Right lobe of liver (tissue), 4 donors: ENCODE measurements at regions not wholly inside any gene's neighbourhood (a gene's known extent, or its start where the extent isn't known, plus 50 kb on each side); places are given as distances from the start of the nearest gene placed in this dataset.

Experiments
- CTCF ChIP-seq, 4 donors: fragments of 200-600 bp in 3 of 4; fragments of 450-650 bp in 1 of 4; IDR thresholded peaks; one replicate each; pipeline versions ENCODE4 v1.5.1 to v1.8.0; 2016 to 2022; ENCODE audit warnings: antibody characterized with exemption in 4 of 4, mild to moderate bottlenecking in 2 of 4
- POLR2A ChIP-seq: fragments of 450-650 bp; IDR thresholded peaks from one replicate; pipeline ENCODE4 v1.6.1; 2017; ENCODE audit warnings: antibody characterized with exemption, mild to moderate bottlenecking
- donor health status: DM: no; HTN: no; CAD: no.
- donor health status: DM: no; HTN: no; CAD: no.
- donor health status: DM: no; HTN: yes; CAD: no.

GRCh38 chr14:104514156-104514848 is 65.3 kb upstream of the C14orf180 start:
- no peak for TF ChIP-seq CTCF (IDR thresholded peaks at IDR 0.05)
- TF ChIP-seq POLR2A, result no peak
